AG10803 (cell line): ENCODE measurements at regions not wholly inside any gene's neighbourhood (a gene's known extent, or its start where the extent isn't known, plus 50 kb on each side); places are given as distances from the start of the nearest gene placed in this dataset.

Experiments
- DNase-seq: peaks from one replicate; pipeline ENCODE4 v3.0.0; 2010; ENCODE audit warnings: low read depth
- H3K4me3 ChIP-seq: 2 replicates; pipeline ENCODE4 v1.5.1; 2011; ENCODE audit warnings: mild to moderate bottlenecking, low read length, control low read depth
- TF ChIP-seq, protein P1 (sequence below): conservative IDR thresholded peaks from 2 replicates; pipeline ENCODE4 v1.5.1; 2011; ENCODE audit warnings: mild to moderate bottlenecking, low read length, control low read depth, inconsistent platforms

DNA sequence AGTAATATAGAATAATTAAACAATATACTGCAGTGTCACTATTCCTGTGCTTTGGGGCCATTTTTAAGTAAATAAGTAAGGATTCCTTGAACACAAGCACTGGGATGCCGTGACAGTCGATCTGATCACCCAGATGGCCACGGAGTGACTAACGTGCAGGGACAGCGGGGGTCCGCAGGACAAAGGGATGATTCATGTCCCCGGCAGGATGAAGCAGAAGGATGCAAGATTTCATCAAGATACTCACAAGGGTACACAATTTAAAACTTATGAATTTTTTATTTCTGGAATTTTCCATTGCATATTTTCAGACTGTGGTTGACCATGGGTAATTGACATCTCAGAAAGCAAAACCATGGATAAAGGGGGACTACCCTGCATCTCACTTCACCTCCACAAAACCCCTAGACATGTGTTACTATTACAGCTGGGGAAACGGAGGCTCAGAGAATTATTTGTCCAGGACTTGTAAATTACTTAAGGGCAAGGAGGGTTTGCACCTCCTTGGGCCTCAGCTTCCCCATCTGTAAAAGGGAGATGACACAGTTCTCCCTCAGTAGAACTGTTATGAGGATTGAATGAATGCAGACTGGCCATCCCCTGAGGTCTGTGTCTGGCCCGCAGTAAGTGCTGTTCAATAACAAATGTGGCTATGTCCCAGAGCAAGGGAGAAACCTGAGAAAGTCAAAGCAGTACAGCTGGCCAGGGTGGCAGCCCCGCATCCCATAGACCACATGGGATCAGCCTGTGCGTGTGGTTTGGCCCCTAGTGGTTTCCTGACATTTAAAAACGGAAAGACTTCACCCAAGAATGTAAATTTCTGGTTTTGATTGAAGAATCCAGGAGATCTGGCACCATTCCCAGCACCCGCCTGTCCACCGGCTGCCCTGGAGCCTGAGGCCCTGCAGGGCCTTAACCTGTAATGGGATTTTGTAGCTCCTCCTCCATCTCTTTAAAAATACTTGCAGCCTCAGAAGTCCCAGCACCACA is 235.5 kb downstream of the BMP7 start:
- TF ChIP-seq, protein P1, sequence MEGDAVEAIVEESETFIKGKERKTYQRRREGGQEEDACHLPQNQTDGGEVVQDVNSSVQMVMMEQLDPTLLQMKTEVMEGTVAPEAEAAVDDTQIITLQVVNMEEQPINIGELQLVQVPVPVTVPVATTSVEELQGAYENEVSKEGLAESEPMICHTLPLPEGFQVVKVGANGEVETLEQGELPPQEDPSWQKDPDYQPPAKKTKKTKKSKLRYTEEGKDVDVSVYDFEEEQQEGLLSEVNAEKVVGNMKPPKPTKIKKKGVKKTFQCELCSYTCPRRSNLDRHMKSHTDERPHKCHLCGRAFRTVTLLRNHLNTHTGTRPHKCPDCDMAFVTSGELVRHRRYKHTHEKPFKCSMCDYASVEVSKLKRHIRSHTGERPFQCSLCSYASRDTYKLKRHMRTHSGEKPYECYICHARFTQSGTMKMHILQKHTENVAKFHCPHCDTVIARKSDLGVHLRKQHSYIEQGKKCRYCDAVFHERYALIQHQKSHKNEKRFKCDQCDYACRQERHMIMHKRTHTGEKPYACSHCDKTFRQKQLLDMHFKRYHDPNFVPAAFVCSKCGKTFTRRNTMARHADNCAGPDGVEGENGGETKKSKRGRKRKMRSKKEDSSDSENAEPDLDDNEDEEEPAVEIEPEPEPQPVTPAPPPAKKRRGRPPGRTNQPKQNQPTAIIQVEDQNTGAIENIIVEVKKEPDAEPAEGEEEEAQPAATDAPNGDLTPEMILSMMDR, result no peak
- peak; percentile 88 for DNase-seq
- H3K4me3 ChIP-seq, result no peak overlapping the region

GRCh38 chr20:57031867-57032355 is 234.5 kb downstream of the BMP7 start:
- TF ChIP-seq, protein P1, result no peak
- no peak for DNase-seq
- H3K4me3 ChIP-seq, result no peak overlapping the region

GRCh38 chr20:57032847-57033246 is 233.6 kb downstream of the BMP7 start:
- DNase-seq, result no peak
- TF ChIP-seq, protein P1, result no peak
- no peak overlapping the region for H3K4me3 ChIP-seq

DNA sequence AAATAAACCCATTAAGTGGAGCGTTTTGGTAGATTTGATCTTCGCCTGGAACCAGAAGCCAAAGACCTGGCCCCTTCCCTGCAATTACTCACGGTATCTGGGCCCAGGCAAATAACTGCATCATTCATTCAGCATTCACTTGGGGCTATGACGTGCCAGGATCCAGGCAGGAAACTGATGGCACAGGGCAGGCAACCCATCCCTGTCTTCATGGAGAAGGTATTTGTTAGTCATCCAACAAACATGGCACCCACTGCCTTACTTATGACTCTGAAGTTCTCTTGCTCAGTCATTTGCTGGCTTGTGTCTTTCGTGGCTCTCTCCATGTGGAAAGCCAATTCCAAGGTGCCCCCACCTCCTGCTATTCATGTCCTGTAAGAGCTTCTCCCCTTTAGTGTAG is 232.4 kb downstream of the BMP7 start:
- DNase-seq, result no peak
- H3K4me3 ChIP-seq, result no peak overlapping the region
- TF ChIP-seq, protein P1, result no peak

DNA sequence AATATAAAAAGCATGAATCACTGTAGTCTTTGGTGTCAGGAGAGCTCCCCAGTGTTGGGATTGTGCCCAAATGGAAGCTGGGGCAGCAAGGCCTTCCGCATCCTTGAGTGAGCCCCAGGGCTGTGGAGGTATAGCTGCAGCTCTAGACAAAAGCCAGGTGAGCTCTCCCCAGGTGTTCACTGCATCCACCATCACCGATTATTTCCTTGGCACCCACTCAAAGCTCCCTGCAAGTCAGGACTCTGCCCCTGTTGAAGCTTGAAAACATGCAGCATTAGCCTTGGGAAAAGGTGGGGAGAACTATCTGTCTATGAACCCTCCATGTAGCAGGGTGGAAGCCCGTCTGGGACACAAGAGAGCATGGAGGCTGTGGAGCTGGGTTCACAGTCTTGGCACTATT is 228.8 kb downstream of the BMP7 start:
- DNase-seq, result no peak
- H3K4me3 ChIP-seq, result no peak overlapping the region
- TF ChIP-seq, protein P1, result no peak

GRCh38 chr20:57038608-57039440 is 227.6 kb downstream of the BMP7 start:
- peak; percentile 43 for DNase-seq
- TF ChIP-seq, protein P1, result no peak
- no peak overlapping the region for H3K4me3 ChIP-seq
